ENCODE measurements at regions not wholly inside any gene's neighbourhood (a gene's known extent, or its start where the extent isn't known, plus 50 kb on each side); places are given as distances from the start of the nearest gene placed in this dataset.

- Histone ChIP-seq H3K9me3 (ENCODE audit: low read depth) (no peaks in the 10 kb centered on the region), H3K4me3 (no peak overlapping the region), H3K27ac (no peak overlapping the region), H3K27me3 (replicated peaks; ENCODE audit: insufficient read depth) (no peaks in the 10 kb centered on the region), H3K9ac (no peak overlapping the region), H3K4me2 (ENCODE audit: unreplicated experiment) (no peak overlapping the region), H3K79me2 (ENCODE audit: insufficient read depth) (no peaks in the 10 kb centered on the region), H4K20me1 (ENCODE audit: insufficient read depth) (no peaks in the 10 kb centered on the region), H2AFZ (no peak overlapping the region), H3K9me2 (ENCODE audit: insufficient read depth) (no peaks in the 10 kb centered on the region), H3K4me1 (ENCODE audit: insufficient read depth) (no peaks in the 10 kb centered on the region), H3K36me3 (ENCODE audit: low read depth) (no peaks in the 10 kb centered on the region), H3F3A (ENCODE audit: insufficient read depth) (no peaks in the 10 kb centered on the region)
- DNase-seq = no peak
- WGBS, 2 experiments (ENCODE audit: low coverage in 1 of 2, low lambda C conversion rate in 2 of 2, missing lambda C conversion rate in 2 of 2) = 11 to 14% methylated on average over 11 of the region's 11 CpGs
- in situ Hi-C loops (cut with MboI) = no loop called here
- TF ChIP-seq EZH2 (IDR thresholded peaks at IDR 0.05; ENCODE audit: insufficient read depth, poor library complexity, severe bottlenecking) = no peak
- TF ChIP-seq EZH2phosphoT487 (IDR thresholded peaks at IDR 0.05; ENCODE audit: insufficient read depth, low read depth) = no peak
Measured at GRCh38 chr2:4246364-4247131, 543.2 kb downstream of the DCDC2C start.

GRCh38 chr2:4247791-4248190 is 544.4 kb downstream of the DCDC2C start:
- Histone ChIP-seq H3K9me3 (ENCODE audit: low read depth) (no peaks in the 10 kb centered on the region), H3K79me2 (ENCODE audit: insufficient read depth) (no peaks in the 10 kb centered on the region), H3K36me3 (ENCODE audit: low read depth) (no peaks in the 10 kb centered on the region), H3K9ac (no peak overlapping the region), H3K27ac (no peak overlapping the region), H4K20me1 (ENCODE audit: insufficient read depth) (no peaks in the 10 kb centered on the region), H3K4me2 (ENCODE audit: unreplicated experiment) (no peak overlapping the region), H3K9me2 (ENCODE audit: insufficient read depth) (no peaks in the 10 kb centered on the region), H3K4me3 (no peak overlapping the region), H3K27me3 (replicated peaks; ENCODE audit: insufficient read depth) (no peaks in the 10 kb centered on the region), H2AFZ (no peak overlapping the region), H3K4me1 (ENCODE audit: insufficient read depth) (no peaks in the 10 kb centered on the region), H3F3A (ENCODE audit: insufficient read depth) (no peaks in the 10 kb centered on the region)
- in situ Hi-C loops (cut with MboI) = no loop called here
- WGBS, 2 experiments (ENCODE audit: low coverage in 1 of 2, low lambda C conversion rate in 2 of 2, missing lambda C conversion rate in 2 of 2) = 0 to 2% methylated on average over 3 of the region's 3 CpGs
- TF ChIP-seq EZH2phosphoT487 (IDR thresholded peaks at IDR 0.05; ENCODE audit: insufficient read depth, low read depth) (no peak), EZH2 (IDR thresholded peaks at IDR 0.05; ENCODE audit: insufficient read depth, poor library complexity, severe bottlenecking) (no peak)
- no peak for DNase-seq

DNA sequence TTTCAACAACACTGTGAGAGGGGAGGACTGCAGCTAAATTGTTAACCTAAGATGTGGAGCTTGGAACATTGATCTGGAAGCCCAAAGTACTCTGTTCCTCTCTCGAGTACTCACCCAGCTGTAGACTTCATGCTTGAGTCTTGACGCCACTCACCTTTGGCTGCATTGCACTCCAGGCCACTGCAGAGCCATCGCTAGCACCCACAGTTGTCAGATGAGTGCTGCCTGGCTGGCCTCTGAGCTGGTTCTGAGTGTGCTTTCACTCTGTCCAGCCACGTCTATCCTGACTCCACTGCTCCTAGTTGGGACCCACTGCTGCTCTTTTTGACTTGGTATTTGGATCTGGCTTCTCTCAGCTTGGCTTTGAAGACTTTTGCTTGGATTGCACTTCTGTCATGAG is 552.1 kb downstream of the DCDC2C start:
- no peaks in the 10 kb centered on the region for H3F3A ChIP-seq (ENCODE audit: insufficient read depth)
- no peak overlapping the region for H2AFZ ChIP-seq
- no peak overlapping the region for H3K4me2 ChIP-seq (ENCODE audit: unreplicated experiment)
- H3K79me2 ChIP-seq (ENCODE audit: insufficient read depth) = no peaks in the 10 kb centered on the region
- H3K9me3 ChIP-seq (ENCODE audit: low read depth) = no peaks in the 10 kb centered on the region
- no peaks in the 10 kb centered on the region for H3K36me3 ChIP-seq (ENCODE audit: low read depth)
- in situ Hi-C loops (cut with MboI) = no loop called here
- H3K9me2 ChIP-seq (ENCODE audit: insufficient read depth) = no peaks in the 10 kb centered on the region
- H3K27ac ChIP-seq = no peak overlapping the region
- WGBS, 2 experiments (ENCODE audit: low coverage in 1 of 2, low lambda C conversion rate in 2 of 2, missing lambda C conversion rate in 2 of 2) = 11% methylated on average over 4 of the region's 4 CpGs
- TF ChIP-seq EZH2 (IDR thresholded peaks at IDR 0.05; ENCODE audit: insufficient read depth, poor library complexity, severe bottlenecking) (no peak), EZH2phosphoT487 (IDR thresholded peaks at IDR 0.05; ENCODE audit: insufficient read depth, low read depth) (no peak)
- DNase-seq = no peak
- H3K4me3 ChIP-seq = no peak overlapping the region
- no peaks in the 10 kb centered on the region for H3K4me1 ChIP-seq (ENCODE audit: insufficient read depth)
- H3K27me3 ChIP-seq (replicated peaks; ENCODE audit: insufficient read depth) = no peaks in the 10 kb centered on the region
- no peak overlapping the region for H3K9ac ChIP-seq
- H4K20me1 ChIP-seq (ENCODE audit: insufficient read depth) = no peaks in the 10 kb centered on the region

DNA sequence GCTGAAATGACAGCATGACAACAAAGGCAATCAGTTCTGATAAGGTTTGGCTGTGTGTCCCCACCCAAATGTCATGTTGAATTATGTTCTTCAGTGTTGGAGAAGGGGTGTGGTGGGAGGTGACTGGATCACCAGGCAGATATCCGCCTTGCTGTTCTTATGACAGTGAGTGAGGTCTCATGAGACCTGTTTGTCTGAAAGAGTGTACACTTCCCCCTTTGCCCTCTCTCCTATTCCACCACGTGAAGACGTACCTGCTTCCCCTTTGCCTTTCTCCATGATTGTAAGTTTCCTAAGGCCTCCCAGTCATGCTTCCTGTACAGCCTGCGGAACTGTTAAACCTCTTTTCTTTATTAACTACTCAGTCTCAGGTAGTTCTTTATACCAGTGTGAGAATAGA is 553.0 kb downstream of the DCDC2C start:
- H3K9ac ChIP-seq = no peak overlapping the region
- in situ Hi-C loops (cut with MboI) = no loop called here
- H2AFZ ChIP-seq = no peak overlapping the region
- no peaks in the 10 kb centered on the region for H3K4me1 ChIP-seq (ENCODE audit: insufficient read depth)
- H3K4me2 ChIP-seq (ENCODE audit: unreplicated experiment) = no peak overlapping the region
- H3F3A ChIP-seq (ENCODE audit: insufficient read depth) = no peaks in the 10 kb centered on the region
- H3K36me3 ChIP-seq (ENCODE audit: low read depth) = no peaks in the 10 kb centered on the region
- no peaks in the 10 kb centered on the region for H3K79me2 ChIP-seq (ENCODE audit: insufficient read depth)
- no peaks in the 10 kb centered on the region for H3K27me3 ChIP-seq (replicated peaks; ENCODE audit: insufficient read depth)
- no peaks in the 10 kb centered on the region for H4K20me1 ChIP-seq (ENCODE audit: insufficient read depth)
- DNase-seq = no peak
- no peaks in the 10 kb centered on the region for H3K9me3 ChIP-seq (ENCODE audit: low read depth)
- H3K27ac ChIP-seq = no peak overlapping the region
- no peaks in the 10 kb centered on the region for H3K9me2 ChIP-seq (ENCODE audit: insufficient read depth)
- WGBS, 2 experiments (ENCODE audit: low coverage in 1 of 2, low lambda C conversion rate in 2 of 2, missing lambda C conversion rate in 2 of 2) = 20 to 28% methylated on average over 4 of the region's 4 CpGs
- no peak overlapping the region for H3K4me3 ChIP-seq
- TF ChIP-seq EZH2phosphoT487 (IDR thresholded peaks at IDR 0.05; ENCODE audit: insufficient read depth, low read depth) = no peak
- no peak for TF ChIP-seq EZH2 (IDR thresholded peaks at IDR 0.05; ENCODE audit: insufficient read depth, poor library complexity, severe bottlenecking)

Measured in GM23248 (cell line).